ENCODE measurements at regions not wholly inside any gene's neighbourhood (a gene's known extent, or its start where the extent isn't known, plus 50 kb on each side); places are given as distances from the start of the nearest gene placed in this dataset.

DNA sequence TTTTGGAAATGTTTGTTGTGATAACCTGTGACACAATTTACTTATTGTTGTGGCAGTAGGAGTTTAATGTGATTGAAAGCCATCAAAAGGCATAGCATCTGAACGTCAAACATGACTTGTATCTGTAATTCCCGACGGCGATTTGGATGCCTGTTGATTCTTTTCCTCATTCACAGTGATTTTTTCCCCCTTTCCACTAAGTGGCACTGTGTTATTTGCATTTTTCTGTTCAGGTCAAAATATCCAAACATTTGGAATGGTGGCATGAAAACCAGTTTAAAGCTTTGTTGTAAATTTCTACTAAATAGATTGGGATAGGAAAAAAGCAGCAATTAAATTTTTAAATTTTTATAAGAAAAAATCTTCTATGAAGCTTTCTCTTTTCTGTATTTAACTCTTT, 259.9 kb upstream of the KCNH8 start:
- no peak for DNase-seq (ENCODE audit: low spot score)
- Histone ChIP-seq H3K23ac (ENCODE audit: low read depth, low read length, poor library complexity) (no peak overlapping the region), H2AFZ (ENCODE audit: low read length) (no peak overlapping the region), H3K18ac (ENCODE audit: low read length) (no peak overlapping the region), H3K14ac (ENCODE audit: low read length) (no peak overlapping the region), H2BK12ac (ENCODE audit: low read length) (no peak overlapping the region), H2BK5ac (ENCODE audit: low read length) (no peak overlapping the region), H4K91ac (ENCODE audit: low read depth, low read length, poor library complexity) (no peak overlapping the region), H3K9me3 (replicated peaks in 1 of 2; ENCODE audit: control insufficient read depth in 2 of 2, insufficient read depth in 1 of 2, low read depth in 1 of 2, low read length in 2 of 2) (no peaks in the 10 kb centered on the region), H3K4me3 (ENCODE audit: low read length in 2 of 2) (no peak overlapping the region), H3K79me1 (ENCODE audit: low read depth, low read length) (no peaks in the 10 kb centered on the region), H3K27ac (replicated peaks; ENCODE audit: low read length) (no peak overlapping the region), H3K36me3 (replicated peaks in 1 of 2; ENCODE audit: control insufficient read depth in 2 of 2, insufficient read depth in 2 of 2, low read length in 2 of 2) (no peaks in the 10 kb centered on the region), H2AK5ac (ENCODE audit: low read depth, low read length) (no peak overlapping the region), H4K8ac (ENCODE audit: low read depth, low read length) (no peak overlapping the region), H2BK120ac (ENCODE audit: low read depth, low read length) (no peak overlapping the region), H3K4me2 (ENCODE audit: insufficient read depth, low read length, poor library complexity, severe bottlenecking) (no peak overlapping the region), H3K4me1 (ENCODE audit: control insufficient read depth in 2 of 2, insufficient read depth in 1 of 2, low read depth in 1 of 2, low read length in 2 of 2) (no peaks in the 10 kb centered on the region), H3K4ac (ENCODE audit: low read length) (no peak overlapping the region), H3K9ac (ENCODE audit: low read depth, low read length, poor library complexity) (no peak overlapping the region), H3K27me3 (ENCODE audit: control insufficient read depth in 3 of 3, insufficient read depth in 3 of 3, low read depth in 1 of 3, low read length in 3 of 3) (no peaks in the 10 kb centered on the region), H2BK15ac (ENCODE audit: low read length) (no peak overlapping the region)
- no CpG with 5 or more reads among the region's 4 CpGs for WGBS, 2 donors (ENCODE audit: extremely low coverage in 2 of 2, insufficient read length in 2 of 2, insufficient replicate concordance in 1 of 2)

DNA sequence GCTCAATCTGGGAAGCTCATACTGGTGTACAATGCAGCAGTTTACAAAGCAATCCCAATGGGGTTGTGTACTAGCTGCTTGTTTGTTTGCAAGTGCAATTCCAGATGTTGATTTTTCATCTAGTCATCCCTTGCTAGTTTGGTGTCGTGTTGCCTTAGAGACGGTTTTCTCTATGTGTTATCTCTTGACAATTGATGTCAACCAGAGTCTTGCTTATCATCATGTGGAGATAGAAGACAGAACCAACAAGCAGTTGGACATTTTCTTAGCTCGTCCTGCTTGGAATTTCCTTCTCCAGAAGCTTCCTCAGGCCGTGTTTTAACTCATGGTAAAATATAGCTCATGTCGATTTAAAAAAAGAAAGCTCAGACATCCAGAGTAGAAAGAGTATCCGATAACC, 262.0 kb upstream of the KCNH8 start:
- no peak overlapping the region for H2AFZ ChIP-seq (ENCODE audit: low read length)
- no peak overlapping the region for H3K27ac ChIP-seq (replicated peaks; ENCODE audit: low read length)
- no peak overlapping the region for H4K8ac ChIP-seq (ENCODE audit: low read depth, low read length)
- no peak overlapping the region for H2BK5ac ChIP-seq (ENCODE audit: low read length)
- no peaks in the 10 kb centered on the region for H3K79me1 ChIP-seq (ENCODE audit: low read depth, low read length)
- DNase-seq (ENCODE audit: low spot score) = no peak
- no peak overlapping the region for H2BK120ac ChIP-seq (ENCODE audit: low read depth, low read length)
- H3K36me3 ChIP-seq (replicated peaks in 1 of 2; ENCODE audit: control insufficient read depth in 2 of 2, insufficient read depth in 2 of 2, low read length in 2 of 2) = no peaks in the 10 kb centered on the region
- WGBS, 2 donors (ENCODE audit: extremely low coverage in 2 of 2, insufficient read length in 2 of 2, insufficient replicate concordance in 1 of 2) = no CpG with 5 or more reads among the region's 6 CpGs
- no peak overlapping the region for H3K4me3 ChIP-seq (ENCODE audit: low read length in 2 of 2)
- H3K4me2 ChIP-seq (ENCODE audit: insufficient read depth, low read length, poor library complexity, severe bottlenecking) = no peak overlapping the region
- H2BK12ac ChIP-seq (ENCODE audit: low read length) = no peak overlapping the region
- no peak overlapping the region for H2BK15ac ChIP-seq (ENCODE audit: low read length)
- H3K18ac ChIP-seq (ENCODE audit: low read length) = no peak overlapping the region
- H3K9ac ChIP-seq (ENCODE audit: low read depth, low read length, poor library complexity) = no peak overlapping the region
- H3K14ac ChIP-seq (ENCODE audit: low read length) = no peak overlapping the region
- no peaks in the 10 kb centered on the region for H3K4me1 ChIP-seq (ENCODE audit: control insufficient read depth in 2 of 2, insufficient read depth in 1 of 2, low read depth in 1 of 2, low read length in 2 of 2)
- H3K27me3 ChIP-seq (ENCODE audit: control insufficient read depth in 3 of 3, insufficient read depth in 3 of 3, low read depth in 1 of 3, low read length in 3 of 3) = no peaks in the 10 kb centered on the region
- no peaks in the 10 kb centered on the region for H3K9me3 ChIP-seq (replicated peaks in 1 of 2; ENCODE audit: control insufficient read depth in 2 of 2, insufficient read depth in 1 of 2, low read depth in 1 of 2, low read length in 2 of 2)
- H2AK5ac ChIP-seq (ENCODE audit: low read depth, low read length) = no peak overlapping the region
- H4K91ac ChIP-seq (ENCODE audit: low read depth, low read length, poor library complexity) = no peak overlapping the region
- no peak overlapping the region for H3K4ac ChIP-seq (ENCODE audit: low read length)
- H3K23ac ChIP-seq (ENCODE audit: low read depth, low read length, poor library complexity) = no peak overlapping the region

DNA sequence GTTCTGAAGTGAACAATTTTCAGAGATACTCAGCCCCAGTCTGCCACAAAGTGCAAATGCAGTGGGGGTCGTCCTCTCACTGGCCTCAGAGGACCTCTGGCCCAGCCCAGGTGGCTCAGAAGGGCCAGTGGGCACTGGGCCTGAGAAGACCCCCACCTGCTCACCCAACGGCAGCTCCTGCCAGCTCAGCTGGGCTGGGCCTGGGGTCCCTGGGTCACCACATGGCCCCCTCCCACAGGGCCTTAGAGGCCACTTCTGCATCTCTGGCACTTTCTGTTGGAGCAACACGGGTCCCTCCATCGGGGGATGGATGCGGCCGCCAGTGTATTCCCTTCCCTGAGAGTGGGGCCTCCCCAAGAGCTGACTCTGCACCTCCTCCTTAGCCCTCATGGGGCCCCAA, 262.7 kb upstream of the KCNH8 start:
- Histone ChIP-seq H2BK120ac (ENCODE audit: low read depth, low read length) (no peak overlapping the region), H3K27ac (replicated peaks; ENCODE audit: low read length) (no peak overlapping the region), H4K91ac (ENCODE audit: low read depth, low read length, poor library complexity) (no peak overlapping the region), H2BK15ac (ENCODE audit: low read length) (no peak overlapping the region), H3K4me1 (ENCODE audit: control insufficient read depth in 2 of 2, insufficient read depth in 1 of 2, low read depth in 1 of 2, low read length in 2 of 2) (no peaks in the 10 kb centered on the region), H3K9me3 (replicated peaks in 1 of 2; ENCODE audit: control insufficient read depth in 2 of 2, insufficient read depth in 1 of 2, low read depth in 1 of 2, low read length in 2 of 2) (no peaks in the 10 kb centered on the region), H4K8ac (ENCODE audit: low read depth, low read length) (no peak overlapping the region), H3K23ac (ENCODE audit: low read depth, low read length, poor library complexity) (no peak overlapping the region), H2AK5ac (ENCODE audit: low read depth, low read length) (peak overlapping the region; percentile 49), H3K36me3 (replicated peaks in 1 of 2; ENCODE audit: control insufficient read depth in 2 of 2, insufficient read depth in 2 of 2, low read length in 2 of 2) (no peaks in the 10 kb centered on the region), H3K4ac (ENCODE audit: low read length) (no peak overlapping the region), H2AFZ (ENCODE audit: low read length) (no peak overlapping the region), H3K18ac (ENCODE audit: low read length) (no peak overlapping the region), H2BK5ac (ENCODE audit: low read length) (no peak overlapping the region), H3K4me3 (ENCODE audit: low read length in 2 of 2) (no peak overlapping the region), H3K79me1 (ENCODE audit: low read depth, low read length) (no peaks in the 10 kb centered on the region), H3K4me2 (ENCODE audit: insufficient read depth, low read length, poor library complexity, severe bottlenecking) (no peak overlapping the region), H3K27me3 (ENCODE audit: control insufficient read depth in 3 of 3, insufficient read depth in 3 of 3, low read depth in 1 of 3, low read length in 3 of 3) (no peaks in the 10 kb centered on the region), H3K9ac (ENCODE audit: low read depth, low read length, poor library complexity) (no peak overlapping the region), H2BK12ac (ENCODE audit: low read length) (no peak overlapping the region), H3K14ac (ENCODE audit: low read length) (no peak overlapping the region)
- no peak for DNase-seq (ENCODE audit: low spot score)
- no CpG with 5 or more reads among the region's 6 CpGs for WGBS, 2 donors (ENCODE audit: extremely low coverage in 2 of 2, insufficient read length in 2 of 2, insufficient replicate concordance in 1 of 2)

DNA sequence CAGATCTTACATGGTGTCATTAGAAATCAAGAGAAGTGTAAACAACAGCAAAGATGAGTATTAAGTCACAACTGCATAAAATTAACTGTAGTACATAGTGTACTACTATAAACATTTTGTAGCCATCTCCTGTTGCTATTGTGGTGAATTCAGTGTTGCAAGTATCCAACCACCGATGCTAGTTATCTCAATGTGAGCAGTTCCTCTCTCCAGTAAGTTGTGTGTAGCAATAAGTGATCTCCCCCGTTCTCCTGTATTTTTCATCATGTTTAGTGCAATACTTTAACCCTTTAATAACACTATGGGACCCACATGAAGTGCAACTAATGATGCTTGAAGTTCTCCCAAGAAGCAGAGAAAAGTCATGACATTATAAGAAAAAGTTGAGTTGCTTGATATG, 264.7 kb upstream of the KCNH8 start:
- H3K27ac ChIP-seq (replicated peaks; ENCODE audit: low read length) = no peak overlapping the region
- no peak overlapping the region for H4K8ac ChIP-seq (ENCODE audit: low read depth, low read length)
- H3K4me2 ChIP-seq (ENCODE audit: insufficient read depth, low read length, poor library complexity, severe bottlenecking) = no peak overlapping the region
- no peak overlapping the region for H2BK12ac ChIP-seq (ENCODE audit: low read length)
- no peaks in the 10 kb centered on the region for H3K27me3 ChIP-seq (ENCODE audit: control insufficient read depth in 3 of 3, insufficient read depth in 3 of 3, low read depth in 1 of 3, low read length in 3 of 3)
- no peaks in the 10 kb centered on the region for H3K79me1 ChIP-seq (ENCODE audit: low read depth, low read length)
- H3K4me1 ChIP-seq (ENCODE audit: control insufficient read depth in 2 of 2, insufficient read depth in 1 of 2, low read depth in 1 of 2, low read length in 2 of 2) = no peaks in the 10 kb centered on the region
- no peak for DNase-seq (ENCODE audit: low spot score)
- no peak overlapping the region for H2BK5ac ChIP-seq (ENCODE audit: low read length)
- H2BK120ac ChIP-seq (ENCODE audit: low read depth, low read length) = no peak overlapping the region
- no peak overlapping the region for H3K18ac ChIP-seq (ENCODE audit: low read length)
- no peak overlapping the region for H2AFZ ChIP-seq (ENCODE audit: low read length)
- no peak overlapping the region for H2AK5ac ChIP-seq (ENCODE audit: low read depth, low read length)
- H3K4ac ChIP-seq (ENCODE audit: low read length) = no peak overlapping the region
- no CpG with 5 or more reads among the region's 2 CpGs for WGBS, 2 donors (ENCODE audit: extremely low coverage in 2 of 2, insufficient read length in 2 of 2, insufficient replicate concordance in 1 of 2)
- no peak overlapping the region for H3K23ac ChIP-seq (ENCODE audit: low read depth, low read length, poor library complexity)
- no peaks in the 10 kb centered on the region for H3K9me3 ChIP-seq (replicated peaks in 1 of 2; ENCODE audit: control insufficient read depth in 2 of 2, insufficient read depth in 1 of 2, low read depth in 1 of 2, low read length in 2 of 2)
- no peak overlapping the region for H3K14ac ChIP-seq (ENCODE audit: low read length)
- H2BK15ac ChIP-seq (ENCODE audit: low read length) = no peak overlapping the region
- no peak overlapping the region for H4K91ac ChIP-seq (ENCODE audit: low read depth, low read length, poor library complexity)
- H3K9ac ChIP-seq (ENCODE audit: low read depth, low read length, poor library complexity) = no peak overlapping the region
- H3K4me3 ChIP-seq (ENCODE audit: low read length in 2 of 2) = no peak overlapping the region
- no peaks in the 10 kb centered on the region for H3K36me3 ChIP-seq (replicated peaks in 1 of 2; ENCODE audit: control insufficient read depth in 2 of 2, insufficient read depth in 2 of 2, low read length in 2 of 2)

Measured in neuronal stem cell (in vitro differentiated cells).